GM12878 (cell line): ENCODE measurements at regions not wholly inside any gene's neighbourhood (a gene's known extent, or its start where the extent isn't known, plus 50 kb on each side); places are given as distances from the start of the nearest gene placed in this dataset.

ENCODE experiments used
- ATF7 ChIP-seq: fragments of 450-650 bp; IDR thresholded peaks from 2 replicates; pipeline ENCODE4 v1.6.1; 2016; ENCODE audit warnings: low read depth, mild to moderate bottlenecking
- BHLHE40 ChIP-seq, 2 experiments: fragments of 450-650 bp in 1 of 2; IDR thresholded peaks; 2 replicates each; pipeline ENCODE4 v1.6.1; 2011 to 2017; ENCODE audit warnings: low read depth in 2 of 2, borderline replicate concordance in 1 of 2, improper control_type of control experiment in 1 of 2, low read length in 1 of 2, mild to moderate bottlenecking in 1 of 2
- CBX5 ChIP-seq: sonication (generic); IDR thresholded peaks from 2 replicates; pipeline ENCODE4 v1.6.1; 2016; ENCODE audit warnings: low read depth, moderate library complexity, mild to moderate bottlenecking, inconsistent platforms
- KLF5 ChIP-seq: fragments of 450-650 bp; IDR thresholded peaks from 2 replicates; pipeline ENCODE4 v1.6.1; 2014; ENCODE audit warnings: mild to moderate bottlenecking; ENCODE audit not compliant: partially characterized antibody
- NRF1 ChIP-seq: conservative IDR thresholded peaks from 2 replicates; pipeline ENCODE4 v1.6.1; 2011; ENCODE audit warnings: mild to moderate bottlenecking, low read depth, low read length, improper control_type of control experiment
- RAD21 ChIP-seq: IDR thresholded peaks from 2 replicates; pipeline ENCODE4 v1.6.1; 2011; ENCODE audit warnings: mild to moderate bottlenecking, low read depth, low read length, moderate library complexity; ENCODE audit not compliant: insufficient read depth
- SMAD1 ChIP-seq: fragments of 450-650 bp; IDR thresholded peaks from 2 replicates; pipeline ENCODE4 v1.6.1; 2018; ENCODE audit warnings: mild to moderate bottlenecking, low read depth; ENCODE audit not compliant: partially characterized antibody
- TCF3 ChIP-seq: IDR thresholded peaks from 2 replicates; pipeline ENCODE4 v1.6.1; 2012; ENCODE audit warnings: low read depth, mild to moderate bottlenecking, low read length, borderline replicate concordance; ENCODE audit not compliant: insufficient read depth
- YY1 ChIP-seq: IDR thresholded peaks from 2 replicates; pipeline ENCODE4 v1.6.1; 2011; ENCODE audit warnings: low read depth, mild to moderate bottlenecking, low read length
- TF ChIP-seq, protein P1 (sequence below): IDR thresholded peaks from 2 replicates; pipeline ENCODE4 v1.6.1; 2011; ENCODE audit warnings: mild to moderate bottlenecking, low read depth, low read length, moderate library complexity; ENCODE audit not compliant: insufficient replicate concordance
- TF ChIP-seq, protein P2 (sequence below), 3 experiments: IDR thresholded peaks in 2 of 3; conservative IDR thresholded peaks in 1 of 3; 2 replicates each; pipeline ENCODE4 v1.5.1; 2011; ENCODE audit warnings: low read depth in 3 of 3, low read length in 3 of 3, mild to moderate bottlenecking in 3 of 3, control low read depth in 2 of 3, moderate library complexity in 2 of 3, inconsistent platforms in 1 of 3, mixed read lengths in 1 of 3; ENCODE audit not compliant: control insufficient read depth in 2 of 3, insufficient read depth in 1 of 3; ENCODE audit errors: extremely low read depth in 1 of 3
- TF ChIP-seq, protein P3 (sequence below): fragments of 450-650 bp; IDR thresholded peaks from 2 replicates; pipeline ENCODE4 v1.6.1; 2018; ENCODE audit warnings: borderline replicate concordance, mild to moderate bottlenecking; ENCODE audit not compliant: partially characterized antibody
- TF ChIP-seq, protein P4 (sequence below): IDR thresholded peaks from 2 replicates; pipeline ENCODE4 v1.6.1; 2011; ENCODE audit warnings: low read depth, mild to moderate bottlenecking, low read length, moderate library complexity, borderline replicate concordance; ENCODE audit errors: extremely low read depth
- TF ChIP-seq, protein P5 (sequence below): fragments of 450-650 bp; IDR thresholded peaks from 2 replicates; pipeline ENCODE4 v1.6.1; 2016; ENCODE audit warnings: mild to moderate bottlenecking, moderate library complexity, borderline replicate concordance
- TF ChIP-seq, protein P6 (sequence below): fragments of 150-350 bp; IDR thresholded peaks from 2 replicates; pipeline ENCODE4 v1.6.1; 2014; ENCODE audit warnings: mild to moderate bottlenecking, low read depth, low read length

DNA sequence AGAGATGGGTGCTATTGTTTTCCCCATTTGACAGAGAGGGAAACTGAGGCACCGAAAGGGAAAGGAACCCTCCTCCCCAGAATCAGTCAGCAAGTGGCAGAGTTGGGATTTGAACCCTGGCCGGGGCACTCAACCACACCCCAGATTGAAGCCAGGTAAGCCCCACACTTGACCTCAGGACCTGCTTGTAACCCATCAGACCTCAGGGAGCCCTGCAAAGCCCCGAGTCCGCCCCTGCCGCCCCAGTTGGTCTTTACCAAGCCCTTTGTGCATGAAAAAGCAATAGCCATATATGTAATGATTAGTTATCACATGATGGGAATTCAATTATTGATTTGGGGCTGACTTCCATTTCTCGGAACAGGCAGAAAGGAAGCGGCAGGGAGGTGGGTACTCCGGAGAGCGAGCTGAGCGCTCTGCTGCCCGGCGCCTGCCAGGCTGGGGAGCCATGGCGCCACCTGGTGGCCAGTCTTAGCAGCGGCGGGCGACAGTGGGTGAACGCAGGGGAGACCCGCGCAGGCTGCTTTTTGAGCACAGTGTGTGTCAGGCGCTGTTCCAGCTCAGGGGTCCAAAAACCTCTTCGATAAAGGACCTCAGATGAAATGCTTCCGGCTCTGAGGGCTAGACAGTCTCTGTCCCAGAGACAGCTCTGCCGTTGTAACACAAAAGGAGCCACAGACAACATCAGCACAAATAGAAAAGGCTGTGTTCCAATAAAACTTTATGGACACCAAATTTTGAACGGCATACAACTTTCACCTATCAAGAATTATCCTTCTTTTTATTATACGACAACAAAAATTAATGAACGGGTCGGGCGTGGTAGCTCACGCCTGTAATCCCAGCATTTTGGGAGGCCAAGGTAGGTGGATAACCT lies 82.9 kb upstream of the CACNA1A start (continued):
- TF ChIP-seq, protein P1, sequence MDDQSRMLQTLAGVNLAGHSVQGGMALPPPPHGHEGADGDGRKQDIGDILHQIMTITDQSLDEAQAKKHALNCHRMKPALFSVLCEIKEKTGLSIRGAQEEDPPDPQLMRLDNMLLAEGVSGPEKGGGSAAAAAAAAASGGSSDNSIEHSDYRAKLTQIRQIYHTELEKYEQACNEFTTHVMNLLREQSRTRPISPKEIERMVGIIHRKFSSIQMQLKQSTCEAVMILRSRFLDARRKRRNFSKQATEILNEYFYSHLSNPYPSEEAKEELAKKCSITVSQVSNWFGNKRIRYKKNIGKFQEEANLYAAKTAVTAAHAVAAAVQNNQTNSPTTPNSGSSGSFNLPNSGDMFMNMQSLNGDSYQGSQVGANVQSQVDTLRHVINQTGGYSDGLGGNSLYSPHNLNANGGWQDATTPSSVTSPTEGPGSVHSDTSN: no peak
- TF ChIP-seq CBX5 (no peak), SMAD1 (no peak), BHLHE40 (IDR thresholded peaks at IDR 0.05; ENCODE audit: borderline replicate concordance in 1 of 2, low read depth in 2 of 2, low read length in 1 of 2) (peak; percentile 18; a peak in 1 of 4 replicates), RAD21 (peak; percentile 70), YY1 (peak; percentile 61; the same call in 1 of the 2 replicates), KLF5 (no peak), NRF1 (no peak), ATF7 (no peak), TCF3 (no peak)
- TF ChIP-seq, protein P2, sequence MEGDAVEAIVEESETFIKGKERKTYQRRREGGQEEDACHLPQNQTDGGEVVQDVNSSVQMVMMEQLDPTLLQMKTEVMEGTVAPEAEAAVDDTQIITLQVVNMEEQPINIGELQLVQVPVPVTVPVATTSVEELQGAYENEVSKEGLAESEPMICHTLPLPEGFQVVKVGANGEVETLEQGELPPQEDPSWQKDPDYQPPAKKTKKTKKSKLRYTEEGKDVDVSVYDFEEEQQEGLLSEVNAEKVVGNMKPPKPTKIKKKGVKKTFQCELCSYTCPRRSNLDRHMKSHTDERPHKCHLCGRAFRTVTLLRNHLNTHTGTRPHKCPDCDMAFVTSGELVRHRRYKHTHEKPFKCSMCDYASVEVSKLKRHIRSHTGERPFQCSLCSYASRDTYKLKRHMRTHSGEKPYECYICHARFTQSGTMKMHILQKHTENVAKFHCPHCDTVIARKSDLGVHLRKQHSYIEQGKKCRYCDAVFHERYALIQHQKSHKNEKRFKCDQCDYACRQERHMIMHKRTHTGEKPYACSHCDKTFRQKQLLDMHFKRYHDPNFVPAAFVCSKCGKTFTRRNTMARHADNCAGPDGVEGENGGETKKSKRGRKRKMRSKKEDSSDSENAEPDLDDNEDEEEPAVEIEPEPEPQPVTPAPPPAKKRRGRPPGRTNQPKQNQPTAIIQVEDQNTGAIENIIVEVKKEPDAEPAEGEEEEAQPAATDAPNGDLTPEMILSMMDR (IDR thresholded peaks at IDR 0.05 in 2 of 3, conservative IDR thresholded peaks at IDR 0.05 in 1 of 3; ENCODE audit: control insufficient read depth in 2 of 3, extremely low read depth in 1 of 3, insufficient read depth in 1 of 3, low read depth in 3 of 3, low read length in 3 of 3): peak; percentile 85 to 97 (median 90)
- TF ChIP-seq, protein P3, sequence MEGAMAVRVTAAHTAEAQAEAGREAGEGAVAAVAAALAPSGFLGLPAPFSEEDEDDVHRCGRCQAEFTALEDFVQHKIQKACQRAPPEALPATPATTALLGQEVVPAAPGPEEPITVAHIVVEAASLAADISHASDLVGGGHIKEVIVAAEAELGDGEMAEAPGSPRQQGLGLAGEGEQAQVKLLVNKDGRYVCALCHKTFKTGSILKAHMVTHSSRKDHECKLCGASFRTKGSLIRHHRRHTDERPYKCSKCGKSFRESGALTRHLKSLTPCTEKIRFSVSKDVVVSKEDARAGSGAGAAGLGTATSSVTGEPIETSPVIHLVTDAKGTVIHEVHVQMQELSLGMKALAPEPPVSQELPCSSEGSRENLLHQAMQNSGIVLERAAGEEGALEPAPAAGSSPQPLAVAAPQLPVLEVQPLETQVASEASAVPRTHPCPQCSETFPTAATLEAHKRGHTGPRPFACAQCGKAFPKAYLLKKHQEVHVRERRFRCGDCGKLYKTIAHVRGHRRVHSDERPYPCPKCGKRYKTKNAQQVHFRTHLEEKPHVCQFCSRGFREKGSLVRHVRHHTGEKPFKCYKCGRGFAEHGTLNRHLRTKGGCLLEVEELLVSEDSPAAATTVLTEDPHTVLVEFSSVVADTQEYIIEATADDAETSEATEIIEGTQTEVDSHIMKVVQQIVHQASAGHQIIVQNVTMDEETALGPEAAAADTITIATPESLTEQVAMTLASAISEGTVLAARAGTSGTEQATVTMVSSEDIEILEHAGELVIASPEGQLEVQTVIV: no peak
- TF ChIP-seq, protein P4, sequence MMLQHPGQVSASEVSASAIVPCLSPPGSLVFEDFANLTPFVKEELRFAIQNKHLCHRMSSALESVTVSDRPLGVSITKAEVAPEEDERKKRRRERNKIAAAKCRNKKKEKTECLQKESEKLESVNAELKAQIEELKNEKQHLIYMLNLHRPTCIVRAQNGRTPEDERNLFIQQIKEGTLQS: no peak
- TF ChIP-seq, protein P5, sequence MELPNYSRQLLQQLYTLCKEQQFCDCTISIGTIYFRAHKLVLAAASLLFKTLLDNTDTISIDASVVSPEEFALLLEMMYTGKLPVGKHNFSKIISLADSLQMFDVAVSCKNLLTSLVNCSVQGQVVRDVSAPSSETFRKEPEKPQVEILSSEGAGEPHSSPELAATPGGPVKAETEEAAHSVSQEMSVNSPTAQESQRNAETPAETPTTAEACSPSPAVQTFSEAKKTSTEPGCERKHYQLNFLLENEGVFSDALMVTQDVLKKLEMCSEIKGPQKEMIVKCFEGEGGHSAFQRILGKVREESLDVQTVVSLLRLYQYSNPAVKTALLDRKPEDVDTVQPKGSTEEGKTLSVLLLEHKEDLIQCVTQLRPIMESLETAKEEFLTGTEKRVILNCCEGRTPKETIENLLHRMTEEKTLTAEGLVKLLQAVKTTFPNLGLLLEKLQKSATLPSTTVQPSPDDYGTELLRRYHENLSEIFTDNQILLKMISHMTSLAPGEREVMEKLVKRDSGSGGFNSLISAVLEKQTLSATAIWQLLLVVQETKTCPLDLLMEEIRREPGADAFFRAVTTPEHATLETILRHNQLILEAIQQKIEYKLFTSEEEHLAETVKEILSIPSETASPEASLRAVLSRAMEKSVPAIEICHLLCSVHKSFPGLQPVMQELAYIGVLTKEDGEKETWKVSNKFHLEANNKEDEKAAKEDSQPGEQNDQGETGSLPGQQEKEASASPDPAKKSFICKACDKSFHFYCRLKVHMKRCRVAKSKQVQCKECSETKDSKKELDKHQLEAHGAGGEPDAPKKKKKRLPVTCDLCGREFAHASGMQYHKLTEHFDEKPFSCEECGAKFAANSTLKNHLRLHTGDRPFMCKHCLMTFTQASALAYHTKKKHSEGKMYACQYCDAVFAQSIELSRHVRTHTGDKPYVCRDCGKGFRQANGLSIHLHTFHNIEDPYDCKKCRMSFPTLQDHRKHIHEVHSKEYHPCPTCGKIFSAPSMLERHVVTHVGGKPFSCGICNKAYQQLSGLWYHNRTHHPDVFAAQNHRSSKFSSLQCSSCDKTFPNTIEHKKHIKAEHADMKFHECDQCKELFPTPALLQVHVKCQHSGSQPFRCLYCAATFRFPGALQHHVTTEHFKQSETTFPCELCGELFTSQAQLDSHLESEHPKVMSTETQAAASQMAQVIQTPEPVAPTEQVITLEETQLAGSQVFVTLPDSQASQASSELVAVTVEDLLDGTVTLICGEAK: peak; percentile 87
- TF ChIP-seq, protein P6, sequence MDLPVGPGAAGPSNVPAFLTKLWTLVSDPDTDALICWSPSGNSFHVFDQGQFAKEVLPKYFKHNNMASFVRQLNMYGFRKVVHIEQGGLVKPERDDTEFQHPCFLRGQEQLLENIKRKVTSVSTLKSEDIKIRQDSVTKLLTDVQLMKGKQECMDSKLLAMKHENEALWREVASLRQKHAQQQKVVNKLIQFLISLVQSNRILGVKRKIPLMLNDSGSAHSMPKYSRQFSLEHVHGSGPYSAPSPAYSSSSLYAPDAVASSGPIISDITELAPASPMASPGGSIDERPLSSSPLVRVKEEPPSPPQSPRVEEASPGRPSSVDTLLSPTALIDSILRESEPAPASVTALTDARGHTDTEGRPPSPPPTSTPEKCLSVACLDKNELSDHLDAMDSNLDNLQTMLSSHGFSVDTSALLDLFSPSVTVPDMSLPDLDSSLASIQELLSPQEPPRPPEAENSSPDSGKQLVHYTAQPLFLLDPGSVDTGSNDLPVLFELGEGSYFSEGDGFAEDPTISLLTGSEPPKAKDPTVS: no peak
